IPS DF 19.7 (cell line): ENCODE measurements at regions not wholly inside any gene's neighbourhood (a gene's known extent, or its start where the extent isn't known, plus 50 kb on each side); places are given as distances from the start of the nearest gene placed in this dataset.

Experiments used
- DNase-seq: peaks from one replicate; pipeline ENCODE4 v3.0.0-alpha.2; 2013; ENCODE audit warnings: low read depth, low spot score

- no peak for DNase-seq
Measured at GRCh38 chr2:123916531-123916930, 108.6 kb upstream of the CNTNAP5 start.

GRCh38 chr2:123917241-123917640 lies 107.8 kb upstream of the CNTNAP5 start:
- DNase-seq = no peak

- DNase-seq = no peak
Measured at GRCh38 chr2:123928358-123928757, 96.7 kb upstream of the CNTNAP5 start.

- no peak for DNase-seq
Measured at GRCh38 chr2:123935405-123935804, 89.7 kb upstream of the CNTNAP5 start.

- DNase-seq = no peak
Measured at GRCh38 chr2:123953846-123954245, 71.2 kb upstream of the CNTNAP5 start.

GRCh38 chr2:123958011-123958410 lies 67.1 kb upstream of the CNTNAP5 start:
- DNase-seq = no peak

GRCh38 chr2:123961576-123961975 lies 63.5 kb upstream of the CNTNAP5 start:
- DNase-seq = no peak

GRCh38 chr2:123971564-123972318 lies 53.3 kb upstream of the CNTNAP5 start:
- no peak for DNase-seq
